ENCODE measurements at regions not wholly inside any gene's neighbourhood (a gene's known extent, or its start where the extent isn't known, plus 50 kb on each side); places are given as distances from the start of the nearest gene placed in this dataset.

- TF ChIP-seq ARID3A (IDR thresholded peaks at IDR 0.05; ENCODE audit: borderline replicate concordance, low read depth, low read length) = peak; percentile 74; the same call in 1 of the 2 replicates
- TF ChIP-seq ZNF316 (IDR thresholded peaks at IDR 0.05) = peak; percentile 69
- no peak for TF ChIP-seq CTBP1 (IDR thresholded peaks at IDR 0.05; ENCODE audit: borderline replicate concordance)
- TF ChIP-seq ESRRA (IDR thresholded peaks at IDR 0.05; ENCODE audit: borderline replicate concordance, low read depth) = no peak
- TF ChIP-seq DACH1 (IDR thresholded peaks at IDR 0.05; ENCODE audit: partially characterized antibody) = no peak
- no peak for TF ChIP-seq RCOR1 (IDR thresholded peaks at IDR 0.05; ENCODE audit: borderline replicate concordance in 1 of 2, low read depth in 2 of 2, low read length in 2 of 2)
- peak; percentile 43; the same call in 1 of the 2 replicates for TF ChIP-seq MAFF (IDR thresholded peaks at IDR 0.05; ENCODE audit: low read length)
- TF ChIP-seq ATF6 (CRISPR knock-in tag; IDR thresholded peaks at IDR 0.05) = no peak
- TF ChIP-seq NFRKB (IDR thresholded peaks at IDR 0.05; ENCODE audit: low read depth) = no peak
- peak; percentile 53; the same call in 1 of the 2 replicates for TF ChIP-seq C11orf30 (IDR thresholded peaks at IDR 0.05; ENCODE audit: low read depth)
- no peak for TF ChIP-seq BRD9 (IDR thresholded peaks at IDR 0.05; ENCODE audit: low read depth, partially characterized antibody)
- no peak for TF ChIP-seq ZNF79 (CRISPR knock-in tag; IDR thresholded peaks at IDR 0.05; ENCODE audit: low read depth)
- no peak for TF ChIP-seq TCF7 (IDR thresholded peaks at IDR 0.05; ENCODE audit: borderline replicate concordance)
- no peak for TF ChIP-seq SRSF1 (IDR thresholded peaks at IDR 0.05; ENCODE audit: low read depth, low read length)
Observed at GRCh38 chr4:173834151-173834550, 304.1 kb upstream of the HAND2 start (continued).

Measured in K562 (cell line).